Keratinocyte (primary cell): ENCODE measurements at regions not wholly inside any gene's neighbourhood (a gene's known extent, or its start where the extent isn't known, plus 50 kb on each side); places are given as distances from the start of the nearest gene placed in this dataset.

Source experiments
- DNase-seq: peaks from one replicate; pipeline ENCODE4 v3.0.0-alpha.2; 2011; ENCODE audit warnings: low read depth, missing footprints, low spot score
- FAIRE-seq: peaks from 2 replicates; lab custom pipeline; 2011; peaks lifted over from hg19 to GRCh38; lab: Jason Lieb, UNC
- H2AFZ ChIP-seq: 2 replicates; pipeline ENCODE4 v1.6.0; 2012; ENCODE audit warnings: low read length, control low read depth, inconsistent platforms; ENCODE audit not compliant: control insufficient read depth
- H3K27ac ChIP-seq: 2 replicates; pipeline ENCODE4 v1.5.1; 2011; ENCODE audit warnings: low read length; ENCODE audit not compliant: control insufficient read depth, insufficient read depth
- H3K27me3 ChIP-seq: 3 replicates; pipeline ENCODE4 v1.6.0; 2011; ENCODE audit warnings: low read length; ENCODE audit not compliant: control insufficient read depth, insufficient read depth; ENCODE audit errors: extremely low read depth
- H3K36me3 ChIP-seq, 2 experiments: 2 replicates in 1 of 2; 3 replicates in 1 of 2; pipeline ENCODE4 v1.5.1; 2011; ENCODE audit warnings: low read length in 2 of 2, mild to moderate bottlenecking in 1 of 2; ENCODE audit not compliant: control insufficient read depth in 2 of 2, insufficient read depth in 2 of 2; ENCODE audit errors: extremely low read depth in 1 of 2
- H3K4me1 ChIP-seq: 3 replicates; pipeline ENCODE4 v1.5.1; 2011; ENCODE audit warnings: low read length; ENCODE audit not compliant: control insufficient read depth, insufficient read depth; ENCODE audit errors: extremely low read depth
- H3K4me2 ChIP-seq: 3 replicates; pipeline ENCODE4 v1.6.0; 2011; ENCODE audit warnings: low read depth, low read length; ENCODE audit not compliant: control insufficient read depth, insufficient read depth; ENCODE audit errors: extremely low read depth
- H3K4me3 ChIP-seq, 3 experiments: fragments of 200-600 bp in 1 of 3; sonication (generic) in 1 of 3; 2 replicates in 2 of 3; 3 replicates in 1 of 3; pipeline ENCODE4 v1.5.1; 2011 to 2016; ENCODE audit warnings: low read length in 3 of 3, mild to moderate bottlenecking in 3 of 3, control low read depth in 2 of 3, inconsistent platforms in 1 of 3, low read depth in 1 of 3, mixed read lengths in 1 of 3, mixed run types in 1 of 3, moderate library complexity in 1 of 3; ENCODE audit not compliant: control insufficient read depth in 2 of 3, insufficient read depth in 2 of 3; ENCODE audit errors: extremely low read depth in 1 of 3
- H3K79me2 ChIP-seq: 2 replicates; pipeline ENCODE4 v1.6.0; 2012; ENCODE audit warnings: low read length; ENCODE audit not compliant: control insufficient read depth, insufficient read depth
- H3K9ac ChIP-seq: 3 replicates; pipeline ENCODE4 v1.6.0; 2011; ENCODE audit warnings: low read length; ENCODE audit not compliant: control insufficient read depth, insufficient read depth; ENCODE audit errors: extremely low read depth
- H3K9me1 ChIP-seq: 3 replicates; pipeline ENCODE4 v1.6.0; 2011; ENCODE audit warnings: low read length; ENCODE audit not compliant: control insufficient read depth, insufficient read depth; ENCODE audit errors: extremely low read depth
- H3K9me3 ChIP-seq: 2 replicates; pipeline ENCODE4 v1.5.1; 2012; ENCODE audit warnings: low read depth, low read length; ENCODE audit not compliant: control insufficient read depth
- H4K20me1 ChIP-seq: 3 replicates; pipeline ENCODE4 v1.6.0; 2011; ENCODE audit warnings: low read length; ENCODE audit not compliant: control insufficient read depth, insufficient read depth; ENCODE audit errors: extremely low read depth
- EZH2 ChIP-seq: IDR thresholded peaks from one replicate; pipeline ENCODE4 v1.6.1; 2012; ENCODE audit warnings: inconsistent platforms, mild to moderate bottlenecking, low read length, moderate library complexity
- dilution Hi-C: fragments of 300-500 bp; cut with MboI; formaldehyde crosslinking; loops from one replicate; pipeline ENCODE4 v1.7.0; 2020; ENCODE audit warnings: low sequenced_read_pairs; ENCODE audit not compliant: extremely low pct_ligation_motif_present
- TF ChIP-seq, protein P1 (sequence below), 3 experiments: IDR thresholded peaks in 1 of 3; conservative IDR thresholded peaks in 1 of 3; optimal IDR thresholded peaks in 1 of 3; 2 replicates in 2 of 3; 3 replicates in 1 of 3; pipeline versions ENCODE3 to v1.5.1; 2011; ENCODE audit warnings: low read length in 3 of 3, mild to moderate bottlenecking in 3 of 3, moderate library complexity in 2 of 3, control low read depth in 1 of 3, inconsistent platforms in 1 of 3; ENCODE audit not compliant: insufficient read depth in 2 of 3; ENCODE audit errors: extremely low read depth in 1 of 3

DNA sequence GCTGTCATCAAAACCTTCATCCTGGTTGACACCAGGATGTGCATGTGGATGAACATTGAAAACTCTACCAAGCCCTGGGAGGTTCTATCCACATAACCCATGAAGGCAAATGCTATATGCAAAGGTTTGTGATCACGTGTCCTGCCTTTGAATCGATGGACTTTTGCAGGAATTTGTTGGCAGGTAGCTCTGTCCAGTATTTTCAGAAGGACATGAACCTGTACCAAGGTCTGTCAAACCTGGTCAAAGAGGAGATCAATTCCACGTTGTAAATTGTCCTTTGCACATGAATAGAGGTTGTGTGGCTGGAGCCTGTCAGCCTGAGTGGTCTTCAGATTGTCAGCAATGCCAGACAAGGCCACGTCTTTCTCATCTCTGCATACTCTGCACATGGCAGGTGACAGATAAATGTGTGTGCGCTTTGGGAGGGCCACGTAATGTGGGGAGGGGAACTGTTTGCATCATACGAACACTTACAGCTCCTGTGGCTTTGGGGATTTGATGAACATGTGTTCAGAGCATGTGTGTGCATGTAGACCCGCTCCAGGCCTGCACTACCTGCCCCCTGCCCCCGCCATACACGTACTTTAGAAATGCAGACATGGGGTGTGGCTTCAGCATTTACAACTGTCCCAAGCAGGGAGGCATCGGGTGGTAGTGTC is 169.1 kb downstream of the ERMARD start:
- Histone ChIP-seq H3K4me2 (no peak overlapping the region), H3K9me3 (peaks cover 16% of the 10 kb centered on the region), H3K27ac (no peak overlapping the region), H3K9me1 (no peaks in the 10 kb centered on the region), H2AFZ (no peak overlapping the region), H3K4me1 (no peaks in the 10 kb centered on the region), H3K36me3 (no peaks in the 10 kb centered on the region), H4K20me1 (no peaks in the 10 kb centered on the region), H3K4me3 (no peak overlapping the region), H3K27me3 (no peaks in the 10 kb centered on the region), H3K79me2 (no peaks in the 10 kb centered on the region), H3K9ac (no peak overlapping the region)
- dilution Hi-C loops = no loop called here
- FAIRE-seq = no peak
- DNase-seq = no peak
- no peak for TF ChIP-seq EZH2
- TF ChIP-seq, protein P1, sequence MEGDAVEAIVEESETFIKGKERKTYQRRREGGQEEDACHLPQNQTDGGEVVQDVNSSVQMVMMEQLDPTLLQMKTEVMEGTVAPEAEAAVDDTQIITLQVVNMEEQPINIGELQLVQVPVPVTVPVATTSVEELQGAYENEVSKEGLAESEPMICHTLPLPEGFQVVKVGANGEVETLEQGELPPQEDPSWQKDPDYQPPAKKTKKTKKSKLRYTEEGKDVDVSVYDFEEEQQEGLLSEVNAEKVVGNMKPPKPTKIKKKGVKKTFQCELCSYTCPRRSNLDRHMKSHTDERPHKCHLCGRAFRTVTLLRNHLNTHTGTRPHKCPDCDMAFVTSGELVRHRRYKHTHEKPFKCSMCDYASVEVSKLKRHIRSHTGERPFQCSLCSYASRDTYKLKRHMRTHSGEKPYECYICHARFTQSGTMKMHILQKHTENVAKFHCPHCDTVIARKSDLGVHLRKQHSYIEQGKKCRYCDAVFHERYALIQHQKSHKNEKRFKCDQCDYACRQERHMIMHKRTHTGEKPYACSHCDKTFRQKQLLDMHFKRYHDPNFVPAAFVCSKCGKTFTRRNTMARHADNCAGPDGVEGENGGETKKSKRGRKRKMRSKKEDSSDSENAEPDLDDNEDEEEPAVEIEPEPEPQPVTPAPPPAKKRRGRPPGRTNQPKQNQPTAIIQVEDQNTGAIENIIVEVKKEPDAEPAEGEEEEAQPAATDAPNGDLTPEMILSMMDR (optimal IDR thresholded peaks at IDR 0.05 in 1 of 3, IDR thresholded peaks at IDR 0.05 in 1 of 3, conservative IDR thresholded peaks at IDR 0.05 in 1 of 3; ENCODE audit: extremely low read depth in 1 of 3, insufficient read depth in 2 of 3, low read length in 3 of 3) = no peak

DNA sequence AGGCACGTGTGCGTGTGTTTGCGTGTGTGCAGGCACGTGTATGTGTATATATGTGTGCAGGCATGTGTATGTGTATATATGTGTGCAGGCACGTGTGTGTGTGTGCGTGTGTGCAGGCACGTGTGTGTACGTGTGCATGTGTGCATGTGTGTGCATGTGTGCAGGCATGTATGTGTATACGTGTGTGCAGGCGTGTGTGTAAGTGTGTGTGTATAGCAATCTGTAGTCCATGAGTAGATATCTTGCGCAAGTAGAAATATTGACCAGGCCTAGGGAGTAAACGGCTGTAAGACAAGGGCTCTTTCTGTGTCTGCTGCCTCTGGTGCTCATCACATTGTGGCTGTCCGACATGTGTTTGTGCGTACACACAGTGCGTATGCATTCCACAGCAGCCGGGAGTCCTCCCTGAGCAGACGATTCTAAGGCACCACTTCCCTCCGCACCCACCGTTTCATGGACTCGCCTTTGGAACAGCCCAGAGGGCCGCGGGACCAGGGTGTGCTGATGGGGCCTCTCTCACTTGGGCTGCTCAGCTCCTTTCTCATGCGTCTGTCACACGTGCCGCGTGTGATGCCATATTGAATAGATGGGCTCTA is 167.6 kb downstream of the ERMARD start:
- Histone ChIP-seq H3K4me1 (no peaks in the 10 kb centered on the region), H3K27me3 (no peaks in the 10 kb centered on the region), H2AFZ (no peak overlapping the region), H3K9me1 (no peaks in the 10 kb centered on the region), H3K9me3 (peaks cover 15% of the 10 kb centered on the region), H3K27ac (no peak overlapping the region), H3K36me3 (no peaks in the 10 kb centered on the region), H3K79me2 (no peaks in the 10 kb centered on the region), H4K20me1 (no peaks in the 10 kb centered on the region), H3K9ac (no peak overlapping the region), H3K4me3 (no peak overlapping the region), H3K4me2 (no peak overlapping the region)
- dilution Hi-C loops = no loop called here
- no peak for FAIRE-seq
- no peak for DNase-seq
- TF ChIP-seq, protein P1 (optimal IDR thresholded peaks at IDR 0.05 in 1 of 3, IDR thresholded peaks at IDR 0.05 in 1 of 3, conservative IDR thresholded peaks at IDR 0.05 in 1 of 3; ENCODE audit: extremely low read depth in 1 of 3, insufficient read depth in 2 of 3, low read length in 3 of 3) = no peak
- no peak for TF ChIP-seq EZH2
